DND-41 (cell line): ENCODE measurements at regions not wholly inside any gene's neighbourhood (a gene's known extent, or its start where the extent isn't known, plus 50 kb on each side); places are given as distances from the start of the nearest gene placed in this dataset.

ENCODE experiments used
- ATAC-seq: fragments of 200-7000 bp; cut with Tn5 transposase; 3 replicates; pipeline ENCODE4 v1.9.1; 2021; ENCODE audit warnings: low read depth; ENCODE audit not compliant: insufficient read depth
- DNase-seq: peaks from one replicate; pipeline ENCODE4 v3.0.0-alpha.2; 2020
- H2AFZ ChIP-seq: 2 replicates; pipeline ENCODE4 v1.6.0; 2012; ENCODE audit warnings: low read depth, low read length
- H3K27ac ChIP-seq: 2 replicates; pipeline ENCODE4 v1.5.1; 2012; ENCODE audit warnings: low read length, inconsistent platforms
- H3K27me3 ChIP-seq: fragments of 200-600 bp; sonication (generic); 2 replicates; pipeline ENCODE4 v1.6.0; 2012; ENCODE audit warnings: low read length, mild to moderate bottlenecking, inconsistent platforms; ENCODE audit not compliant: insufficient read depth, poor library complexity
- H3K36me3 ChIP-seq: 2 replicates; pipeline ENCODE4 v1.5.1; 2012; ENCODE audit warnings: low read length, inconsistent platforms; ENCODE audit not compliant: insufficient read depth
- H3K4me1 ChIP-seq: 2 replicates; pipeline ENCODE4 v1.5.1; 2012; ENCODE audit warnings: mild to moderate bottlenecking, low read length; ENCODE audit not compliant: insufficient read depth
- H3K4me2 ChIP-seq: 2 replicates; pipeline ENCODE4 v1.6.0; 2012; ENCODE audit warnings: mild to moderate bottlenecking, moderate library complexity, low read length, inconsistent platforms; ENCODE audit not compliant: insufficient read depth
- H3K4me3 ChIP-seq, 2 experiments: fragments of 200-600 bp in 1 of 2; shearing (Covaris generic) in 1 of 2; 2 replicates each; pipeline ENCODE4 v1.5.1; 2012 to 2016; ENCODE audit warnings: inconsistent platforms in 2 of 2, low read length in 2 of 2, mild to moderate bottlenecking in 2 of 2, low read depth in 1 of 2, moderate library complexity in 1 of 2
- H3K79me2 ChIP-seq: 2 replicates; pipeline ENCODE4 v1.6.0; 2012; ENCODE audit warnings: low read length, inconsistent platforms; ENCODE audit not compliant: insufficient read depth
- H3K9ac ChIP-seq: 2 replicates; pipeline ENCODE4 v1.6.0; 2012; ENCODE audit warnings: low read depth, mild to moderate bottlenecking, inconsistent platforms, low read length, moderate library complexity
- H3K9me3 ChIP-seq: 2 replicates; pipeline ENCODE4 v1.5.1; 2012; ENCODE audit warnings: low read length, moderate library complexity, mild to moderate bottlenecking, inconsistent platforms; ENCODE audit not compliant: insufficient read depth, severe bottlenecking
- H4K20me1 ChIP-seq: 2 replicates; pipeline ENCODE4 v1.6.0; 2012; ENCODE audit warnings: low read length; ENCODE audit not compliant: insufficient read depth
- EZH2 ChIP-seq: IDR thresholded peaks from 3 replicates; pipeline ENCODE4 v1.6.1; 2012; ENCODE audit warnings: borderline replicate concordance, low read depth, mild to moderate bottlenecking, moderate library complexity, low read length, inconsistent platforms; ENCODE audit not compliant: severe bottlenecking
- TF ChIP-seq, protein P1 (sequence below): IDR thresholded peaks from 2 replicates; pipeline ENCODE4 v1.5.1; 2012; ENCODE audit warnings: borderline replicate concordance, low read length, moderate library complexity, mild to moderate bottlenecking; ENCODE audit not compliant: poor library complexity, severe bottlenecking; ENCODE audit errors: extremely low read depth

DNA sequence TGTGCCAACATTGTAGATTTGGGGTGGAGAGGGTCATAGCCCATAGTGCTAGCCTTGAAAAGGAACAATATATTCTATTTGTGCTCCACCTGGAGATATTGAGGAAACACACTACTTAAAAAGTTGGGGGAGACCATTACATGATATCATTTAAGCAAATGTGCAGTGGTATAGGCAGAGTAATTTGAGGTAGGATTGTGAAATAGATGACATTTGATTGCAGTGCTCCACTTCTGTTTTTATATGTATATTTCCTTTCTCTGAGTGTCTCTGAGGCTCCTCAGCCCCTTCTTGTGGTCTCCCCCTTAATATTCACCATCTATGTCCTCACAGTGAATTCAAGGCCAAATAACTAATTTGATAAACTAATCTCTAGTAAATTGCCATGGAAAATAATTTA, 85.6 kb upstream of the NMU start:
- Histone ChIP-seq H3K9ac (no peak overlapping the region), H4K20me1 (no peaks in the 10 kb centered on the region), H3K9me3 (no peaks in the 10 kb centered on the region), H3K4me1 (no peaks in the 10 kb centered on the region), H3K36me3 (no peaks in the 10 kb centered on the region), H3K79me2 (no peaks in the 10 kb centered on the region), H3K27me3 (no peaks in the 10 kb centered on the region), H3K27ac (no peak overlapping the region), H3K4me3 (no peak overlapping the region), H2AFZ (no peak overlapping the region), H3K4me2 (no peak overlapping the region)
- DNase-seq (no peak), ATAC-seq (no peak)
- no peak for TF ChIP-seq EZH2
- TF ChIP-seq, protein P1, sequence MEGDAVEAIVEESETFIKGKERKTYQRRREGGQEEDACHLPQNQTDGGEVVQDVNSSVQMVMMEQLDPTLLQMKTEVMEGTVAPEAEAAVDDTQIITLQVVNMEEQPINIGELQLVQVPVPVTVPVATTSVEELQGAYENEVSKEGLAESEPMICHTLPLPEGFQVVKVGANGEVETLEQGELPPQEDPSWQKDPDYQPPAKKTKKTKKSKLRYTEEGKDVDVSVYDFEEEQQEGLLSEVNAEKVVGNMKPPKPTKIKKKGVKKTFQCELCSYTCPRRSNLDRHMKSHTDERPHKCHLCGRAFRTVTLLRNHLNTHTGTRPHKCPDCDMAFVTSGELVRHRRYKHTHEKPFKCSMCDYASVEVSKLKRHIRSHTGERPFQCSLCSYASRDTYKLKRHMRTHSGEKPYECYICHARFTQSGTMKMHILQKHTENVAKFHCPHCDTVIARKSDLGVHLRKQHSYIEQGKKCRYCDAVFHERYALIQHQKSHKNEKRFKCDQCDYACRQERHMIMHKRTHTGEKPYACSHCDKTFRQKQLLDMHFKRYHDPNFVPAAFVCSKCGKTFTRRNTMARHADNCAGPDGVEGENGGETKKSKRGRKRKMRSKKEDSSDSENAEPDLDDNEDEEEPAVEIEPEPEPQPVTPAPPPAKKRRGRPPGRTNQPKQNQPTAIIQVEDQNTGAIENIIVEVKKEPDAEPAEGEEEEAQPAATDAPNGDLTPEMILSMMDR, result no peak

DNA sequence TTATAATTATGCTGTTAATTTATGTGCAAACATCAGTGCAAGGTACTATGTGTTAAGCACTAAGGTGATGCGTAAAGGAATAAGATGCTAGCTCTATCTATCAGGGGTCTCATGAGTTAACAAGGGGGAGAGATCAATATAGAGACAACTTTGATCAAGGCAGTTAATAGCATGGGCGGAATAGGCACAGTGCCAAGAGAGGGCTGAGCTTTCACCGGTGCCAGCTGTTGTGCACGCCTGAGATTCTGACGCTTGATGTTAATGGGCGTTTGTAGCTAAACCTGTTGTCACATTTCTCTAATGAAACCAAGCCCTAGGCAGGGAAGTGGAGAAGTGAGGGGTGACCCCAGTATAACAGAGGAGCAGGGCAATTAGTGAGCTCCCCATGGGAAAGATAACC, 86.0 kb upstream of the NMU start:
- H3K36me3 ChIP-seq, result no peaks in the 10 kb centered on the region
- H3K9me3 ChIP-seq, result no peaks in the 10 kb centered on the region
- H3K27me3 ChIP-seq, result no peaks in the 10 kb centered on the region
- no peak for TF ChIP-seq EZH2
- TF ChIP-seq, protein P1, result no peak
- no peaks in the 10 kb centered on the region for H4K20me1 ChIP-seq
- no peak overlapping the region for H3K9ac ChIP-seq
- H3K4me3 ChIP-seq, result no peak overlapping the region
- no peak overlapping the region for H2AFZ ChIP-seq
- no peaks in the 10 kb centered on the region for H3K4me1 ChIP-seq
- DNase-seq (no peak), ATAC-seq (no peak)
- no peak overlapping the region for H3K27ac ChIP-seq
- no peaks in the 10 kb centered on the region for H3K79me2 ChIP-seq
- no peak overlapping the region for H3K4me2 ChIP-seq

DNA sequence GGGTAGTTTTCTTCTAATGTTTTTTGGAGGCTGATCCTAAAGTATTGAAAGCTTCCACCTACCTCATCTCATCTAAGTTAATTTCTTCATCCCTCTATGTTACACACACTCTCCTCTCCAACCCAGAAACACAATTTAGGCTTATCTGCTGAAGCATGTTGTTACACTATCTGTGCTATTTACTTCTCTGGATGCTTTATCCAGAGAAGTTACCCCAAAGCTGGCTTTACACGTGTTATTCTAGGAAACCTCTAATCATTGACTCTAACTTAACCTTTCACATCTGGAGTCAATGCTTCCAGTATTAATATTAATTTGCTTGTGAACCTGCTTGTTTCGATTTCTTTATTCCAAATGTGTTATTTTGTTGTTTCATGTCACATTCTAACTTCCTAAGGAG, 87.3 kb upstream of the NMU start:
- H3K27ac ChIP-seq, result no peak overlapping the region
- no peak for DNase-seq
- H3K27me3 ChIP-seq, result no peaks in the 10 kb centered on the region
- H3K36me3 ChIP-seq, result no peaks in the 10 kb centered on the region
- no peak overlapping the region for H3K4me3 ChIP-seq
- no peaks in the 10 kb centered on the region for H3K79me2 ChIP-seq
- TF ChIP-seq, protein P1, result no peak
- TF ChIP-seq EZH2, result no peak
- no peaks in the 10 kb centered on the region for H3K4me1 ChIP-seq
- no peak overlapping the region for H3K4me2 ChIP-seq
- H3K9me3 ChIP-seq, result no peaks in the 10 kb centered on the region
- H3K9ac ChIP-seq, result no peak overlapping the region
- no peak overlapping the region for H2AFZ ChIP-seq
- ATAC-seq, result no peak
- H4K20me1 ChIP-seq, result no peaks in the 10 kb centered on the region

DNA sequence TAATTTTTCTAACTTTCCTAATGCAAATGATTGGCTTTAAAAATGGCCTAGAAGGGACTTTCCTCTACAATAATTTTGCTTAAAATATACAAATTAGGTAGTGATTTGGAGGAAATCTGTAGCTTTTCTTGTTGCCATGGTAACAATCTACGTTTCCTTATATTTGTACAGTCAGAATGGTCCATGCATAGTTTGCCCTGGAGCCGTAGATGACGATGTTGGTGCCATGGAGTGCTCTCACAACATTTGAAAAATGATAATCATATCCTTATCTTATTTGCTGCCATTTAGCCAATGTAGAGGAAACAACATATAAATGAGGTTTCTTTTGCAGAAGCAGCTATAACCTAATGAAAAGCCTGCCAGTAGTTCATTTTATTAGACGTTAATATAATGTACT, 89.0 kb upstream of the NMU start:
- Histone ChIP-seq H3K27ac (no peak overlapping the region), H3K36me3 (no peaks in the 10 kb centered on the region), H3K9ac (no peak overlapping the region), H3K4me1 (no peaks in the 10 kb centered on the region), H3K27me3 (no peaks in the 10 kb centered on the region), H3K4me3 (no peak overlapping the region), H2AFZ (no peak overlapping the region), H4K20me1 (no peaks in the 10 kb centered on the region), H3K9me3 (no peaks in the 10 kb centered on the region), H3K79me2 (no peaks in the 10 kb centered on the region), H3K4me2 (no peak overlapping the region)
- DNase-seq (no peak), ATAC-seq (no peak)
- no peak for TF ChIP-seq EZH2
- TF ChIP-seq, protein P1, result no peak
